HG03469 (cell line): ENCODE measurements at regions not wholly inside any gene's neighbourhood (a gene's known extent, or its start where the extent isn't known, plus 50 kb on each side); places are given as distances from the start of the nearest gene placed in this dataset.

ENCODE experiments used
- ATAC-seq: cut with Tn5 transposase; IDR thresholded peaks from one replicate; pipeline ENCODE4 v1.9.1; 2021; ENCODE audit warnings: mild to moderate bottlenecking, moderate library complexity, moderate number of reproducible peaks; ENCODE audit not compliant: unreplicated experiment

DNA sequence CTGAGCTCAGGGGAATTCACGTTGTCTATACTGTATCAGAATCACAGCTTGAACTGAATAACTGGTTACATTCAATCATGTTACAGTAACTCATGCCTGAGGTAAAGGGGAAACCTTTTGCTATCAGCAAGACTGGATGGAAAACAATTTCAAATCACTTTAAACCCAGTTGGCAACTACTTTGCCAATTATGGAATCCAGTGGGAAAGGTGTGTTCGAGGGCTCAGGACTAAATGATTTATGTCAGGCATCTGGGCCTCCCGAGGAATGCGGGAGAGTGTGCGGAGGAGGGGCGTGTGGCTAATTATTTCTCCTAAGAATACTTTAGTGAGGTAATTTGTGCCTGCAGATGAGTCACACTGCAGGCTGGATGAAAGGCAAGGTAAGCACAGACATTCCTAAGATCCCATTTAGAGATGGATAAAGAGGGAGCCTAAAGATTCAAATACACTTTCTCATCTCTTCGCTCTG is 100.1 kb downstream of the HRH4 start:
- no peak for ATAC-seq

DNA sequence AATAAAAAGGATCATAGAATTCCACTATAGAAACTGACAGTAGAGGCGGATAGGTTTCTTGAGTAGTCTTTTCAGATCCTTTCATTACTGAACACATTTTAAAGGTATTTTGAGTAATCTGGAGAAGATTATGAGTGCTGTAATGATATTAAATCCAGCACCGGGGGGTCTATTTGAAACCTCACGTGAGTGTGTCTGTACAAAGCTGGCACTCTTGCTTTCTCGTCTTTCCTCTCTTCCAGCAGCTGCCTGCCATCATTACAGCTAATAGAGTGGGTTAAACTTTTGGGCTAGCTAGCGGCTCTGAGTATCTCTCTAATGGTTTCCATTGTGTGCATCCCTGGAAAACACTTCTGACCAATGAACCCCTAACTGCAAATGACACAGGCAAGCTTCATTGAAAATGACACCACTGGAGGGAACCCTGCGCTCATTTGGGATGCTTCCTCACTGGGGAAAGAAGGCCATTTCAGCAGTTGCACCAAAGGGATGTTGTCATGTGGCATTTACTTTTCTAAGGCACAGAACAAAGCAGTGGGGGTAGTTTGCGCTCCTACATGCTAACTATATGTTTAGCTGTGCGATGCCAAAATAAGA is 101.0 kb downstream of the HRH4 start:
- ATAC-seq: no peak

GRCh38 chr18:24567199-24567598 is 106.8 kb downstream of the HRH4 start:
- no peak for ATAC-seq

DNA sequence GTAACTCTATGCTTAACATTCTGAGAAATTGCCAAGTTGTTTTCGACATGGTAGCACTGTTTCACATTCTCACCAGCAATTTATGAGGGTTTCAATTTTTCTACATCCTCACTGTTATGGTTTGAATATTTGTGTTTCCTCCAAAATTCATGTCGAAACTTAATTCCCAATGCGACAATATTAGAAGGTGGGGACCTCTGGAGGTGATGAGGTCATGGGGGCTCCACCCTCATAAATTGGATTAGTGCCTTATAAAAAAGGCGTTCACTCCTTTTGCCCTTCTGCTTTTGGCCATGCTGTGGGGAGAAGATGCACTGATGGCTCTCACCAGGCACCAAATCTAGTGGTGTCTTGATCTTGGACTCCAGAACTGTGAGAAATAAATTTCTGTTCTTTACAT is 110.3 kb downstream of the HRH4 start:
- no peak for ATAC-seq

DNA sequence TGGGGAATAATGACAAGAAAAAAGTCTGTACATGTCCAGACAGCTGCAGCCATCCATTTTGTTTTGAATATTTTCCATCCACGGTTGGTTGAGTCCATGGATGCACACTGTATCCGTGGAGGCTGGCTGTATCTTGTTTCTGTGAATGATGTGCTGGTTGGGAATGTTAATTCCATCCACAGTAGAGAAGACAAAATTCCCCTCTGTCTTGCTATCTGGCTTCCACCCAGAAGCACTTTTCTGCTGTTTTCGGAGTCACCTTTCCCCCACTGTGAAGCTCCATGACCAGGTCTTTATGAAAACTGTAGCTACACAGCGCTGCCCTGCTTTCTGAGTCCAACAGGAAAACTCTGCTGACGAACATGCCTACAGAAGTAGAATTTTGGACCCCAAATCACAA is 122.3 kb downstream of the HRH4 start:
- ATAC-seq: no peak

DNA sequence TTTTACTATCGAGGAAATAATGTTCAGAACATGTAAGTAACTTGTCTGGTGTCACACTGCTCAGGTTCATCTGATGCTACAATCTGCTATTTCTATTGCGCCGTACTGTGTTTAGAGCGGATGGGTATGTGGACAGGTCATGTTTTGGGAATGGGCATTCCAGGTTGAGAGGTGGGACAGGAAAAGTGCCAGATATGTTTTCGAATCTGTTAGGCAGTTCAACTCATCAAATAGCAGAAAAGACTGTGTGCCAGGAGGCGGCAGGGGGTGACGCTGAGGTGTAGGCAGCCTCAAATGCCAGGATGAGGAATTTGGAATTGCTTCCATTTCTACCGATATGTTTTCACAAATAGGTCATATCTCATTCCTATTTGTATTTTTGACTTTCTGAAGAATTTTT is 123.8 kb downstream of the HRH4 start:
- ATAC-seq: no peak

GRCh38 chr18:24584813-24585212 is 124.4 kb downstream of the HRH4 start:
- ATAC-seq: no peak

- no peak for ATAC-seq
Observed at GRCh38 chr18:24585996-24586566, 125.6 kb downstream of the HRH4 start.

GRCh38 chr18:24586662-24587360 is 126.4 kb downstream of the HRH4 start:
- ATAC-seq: no peak

DNA sequence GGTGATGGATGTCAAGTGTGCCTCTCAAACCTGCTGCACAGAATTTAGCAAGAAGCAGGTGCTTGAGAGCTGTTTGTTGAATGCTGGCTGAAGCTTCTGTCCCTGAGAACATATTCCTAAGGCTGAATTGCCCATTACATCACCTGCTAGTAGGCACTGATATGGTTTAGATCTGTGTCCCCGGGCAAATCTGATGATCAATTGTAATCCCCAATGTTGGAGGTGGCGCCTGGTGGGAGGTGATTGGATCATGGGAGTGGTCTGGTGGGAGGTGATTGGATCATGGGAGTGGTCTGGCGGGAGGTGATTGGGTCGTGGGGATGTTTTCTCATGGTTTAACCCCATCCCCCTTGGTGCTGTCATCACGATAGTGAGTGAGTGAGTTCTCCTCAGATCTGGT is 128.0 kb downstream of the HRH4 start:
- ATAC-seq: no peak

DNA sequence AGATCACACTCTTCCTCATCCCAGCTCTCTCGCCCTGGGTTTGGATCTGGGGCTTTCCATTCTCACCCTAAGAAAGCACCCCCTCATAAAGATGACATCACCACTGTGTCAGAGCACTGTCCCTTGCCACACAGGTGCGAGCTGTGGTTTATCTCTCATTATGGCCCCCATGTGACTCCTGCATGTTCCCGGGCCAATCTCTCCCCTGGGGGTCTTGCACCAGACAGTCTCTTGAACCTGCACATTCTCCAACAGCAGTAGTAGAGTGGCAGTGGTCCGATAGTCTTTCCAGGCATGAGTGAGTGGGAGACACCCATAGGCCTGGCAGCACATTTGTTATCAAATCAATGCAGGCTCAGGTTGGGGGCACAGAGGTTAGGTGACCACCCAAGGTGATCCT is 130.5 kb downstream of the HRH4 start:
- ATAC-seq: no peak

GRCh38 chr18:24593401-24593800 is 133.0 kb downstream of the HRH4 start:
- no peak for ATAC-seq

DNA sequence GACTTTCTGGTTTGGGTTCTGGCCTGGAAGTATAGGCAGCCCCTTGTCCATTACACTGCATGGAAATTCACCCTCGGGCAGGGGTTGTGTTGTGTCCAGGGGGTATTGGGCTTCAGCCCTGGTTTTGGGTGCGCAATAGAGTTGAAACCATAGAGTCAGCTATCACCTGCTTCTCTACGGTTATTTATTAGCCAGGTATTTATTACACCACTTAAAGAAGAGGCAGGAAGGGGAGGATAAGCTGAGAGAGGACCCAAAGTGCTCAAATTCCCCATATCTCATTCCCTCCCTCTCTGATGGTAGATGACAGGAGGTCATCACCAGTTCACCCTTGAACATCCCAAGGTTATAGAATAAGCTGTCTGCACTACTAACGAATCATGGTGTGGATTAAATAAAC is 133.4 kb downstream of the HRH4 start:
- ATAC-seq: no peak

DNA sequence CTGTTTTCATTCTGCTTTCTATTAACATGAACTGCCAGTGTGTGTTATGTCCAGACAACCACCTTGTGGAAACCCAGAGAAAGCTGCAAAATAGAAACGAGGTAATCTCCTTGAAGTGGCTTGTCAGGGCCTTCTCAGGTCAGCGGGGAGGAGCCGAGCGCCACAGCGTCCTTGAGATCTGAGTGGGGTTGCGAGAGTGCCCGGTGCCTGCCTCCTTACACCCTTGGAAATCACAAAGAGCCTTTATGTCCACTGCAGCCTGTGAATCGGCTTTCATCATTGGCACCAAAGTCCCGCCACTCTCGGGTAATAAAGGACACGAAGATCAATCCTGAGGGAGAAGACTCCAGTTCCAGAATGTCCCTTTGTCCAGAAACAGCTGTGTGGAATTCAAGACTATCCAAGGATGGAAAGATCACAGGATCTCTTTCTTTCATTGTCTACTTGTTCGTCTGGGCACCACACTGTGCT is 135.2 kb downstream of the HRH4 start:
- ATAC-seq: no peak

DNA sequence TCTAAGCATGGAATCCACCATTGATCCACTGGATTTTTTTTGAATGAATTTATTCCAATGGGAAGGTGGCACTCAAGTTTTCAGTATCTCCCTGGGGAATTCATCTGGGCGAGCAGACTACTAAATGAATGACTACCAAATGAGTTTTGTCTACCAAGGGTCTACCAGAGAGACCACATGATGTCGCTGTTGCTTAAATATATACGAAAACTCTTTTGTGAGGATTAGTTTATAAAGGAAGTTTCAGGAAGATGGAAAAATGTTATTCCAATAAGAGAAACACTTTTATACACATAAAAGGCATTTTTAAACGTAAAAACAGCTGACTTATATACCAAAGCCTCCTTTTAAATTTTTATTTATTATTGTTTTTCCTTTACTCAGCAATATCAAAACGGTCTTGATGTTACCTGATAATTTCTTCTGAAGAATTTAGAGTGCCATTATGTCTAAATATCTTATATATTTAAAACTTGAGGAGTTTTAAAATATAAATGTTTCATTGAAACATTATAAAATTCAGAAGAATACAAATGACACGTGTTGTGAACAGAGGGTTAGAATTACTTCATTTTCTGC is 139.7 kb downstream of the HRH4 start:
- ATAC-seq: no peak

DNA sequence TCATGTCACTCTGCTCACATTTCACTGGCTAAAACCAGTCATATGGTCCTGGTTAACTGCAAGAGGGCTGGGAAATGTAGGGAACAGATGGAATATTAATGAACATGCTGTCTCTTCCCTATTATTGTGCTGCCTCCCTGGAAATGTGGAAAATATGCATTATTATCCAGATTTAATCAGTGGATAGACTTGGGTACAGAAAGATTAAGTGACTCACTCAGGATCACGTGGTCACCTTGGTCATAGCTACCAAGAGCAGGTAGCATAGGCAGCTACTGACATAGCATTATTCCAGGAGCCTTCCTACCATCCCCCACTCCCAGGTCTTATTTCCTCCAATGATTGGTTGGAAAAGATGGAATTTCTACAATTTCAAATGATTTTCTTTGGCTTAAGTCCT is 141.1 kb downstream of the HRH4 start:
- ATAC-seq: no peak

GRCh38 chr18:24602201-24602600 is 141.8 kb downstream of the HRH4 start:
- no peak for ATAC-seq

GRCh38 chr18:24603151-24603550 is 142.7 kb downstream of the HRH4 start:
- no peak for ATAC-seq

- no peak for ATAC-seq
Observed at GRCh38 chr18:24605444-24605843, 145.0 kb downstream of the HRH4 start.

DNA sequence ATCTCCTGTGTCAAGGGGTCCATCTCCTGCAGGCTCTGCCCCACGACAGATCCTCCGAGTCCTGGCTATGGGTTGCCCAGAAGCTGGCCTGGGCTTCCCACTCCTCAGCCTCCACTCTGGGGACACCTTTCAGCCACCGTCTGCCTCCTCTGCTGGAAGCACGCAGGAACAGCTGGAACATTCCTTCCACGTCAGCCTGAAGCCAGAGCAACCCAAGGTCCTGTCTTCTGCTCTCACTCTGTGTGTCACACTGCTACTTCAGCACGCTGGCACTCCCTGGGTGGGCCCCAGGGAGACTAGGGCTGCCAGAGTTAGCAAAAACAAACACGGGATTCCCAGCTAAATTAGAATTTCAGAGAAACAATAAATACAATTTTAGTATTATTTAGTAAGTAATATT is 148.8 kb downstream of the HRH4 start:
- no peak for ATAC-seq

GRCh38 chr18:24611075-24611474 is 150.6 kb downstream of the HRH4 start:
- no peak for ATAC-seq
